HT1080 (cell line): ENCODE measurements at regions not wholly inside any gene's neighbourhood (a gene's known extent, or its start where the extent isn't known, plus 50 kb on each side); places are given as distances from the start of the nearest gene placed in this dataset.
A peak's percentile ranks its signal among the peaks of the same experiment; 100 is the strongest.
"Not testable (repeated sequence)": the region's sequence is repeated elsewhere in the genome, so short reads cannot be mapped to it uniquely, and the experiment has no call there.

ENCODE experiments used
- DNase-seq: peaks from one replicate; pipeline ENCODE4 v3.0.0-alpha.2; 2015; ENCODE audit warnings: low read depth

- DNase-seq: no peak
Measured at GRCh38 chr17:22484826-22485225, 792.5 kb downstream of the KCNJ18 start.

- DNase-seq: no peak
Measured at GRCh38 chr17:22490399-22490798, 798.1 kb downstream of the KCNJ18 start.

GRCh38 chr17:22492331-22492730 lies 800.0 kb downstream of the KCNJ18 start:
- DNase-seq: no peak

- no peak for DNase-seq
Measured at GRCh38 chr17:22496450-22496849, 804.1 kb downstream of the KCNJ18 start.

- DNase-seq: no peak
Measured at GRCh38 chr17:22503322-22503899, 811.1 kb downstream of the KCNJ18 start.

GRCh38 chr17:22505660-22506059 lies 813.3 kb downstream of the KCNJ18 start:
- no peak for DNase-seq

- DNase-seq: no peak
Measured at GRCh38 chr17:22506231-22506630, 813.9 kb downstream of the KCNJ18 start.

GRCh38 chr17:22506861-22507260 lies 814.5 kb downstream of the KCNJ18 start:
- no peak for DNase-seq

GRCh38 chr17:22507823-22508222 lies 815.5 kb downstream of the KCNJ18 start:
- peak; percentile 28 for DNase-seq

- DNase-seq: no peak
Measured at GRCh38 chr17:22510504-22510903, 818.2 kb downstream of the KCNJ18 start.

GRCh38 chr17:22511431-22511830 lies 819.1 kb downstream of the KCNJ18 start:
- DNase-seq: no peak

- DNase-seq: no peak
Measured at GRCh38 chr17:22512057-22512456, 819.7 kb downstream of the KCNJ18 start.

GRCh38 chr17:22512506-22512905 lies 820.2 kb downstream of the KCNJ18 start:
- no peak for DNase-seq

- DNase-seq: peak; percentile 17
Measured at GRCh38 chr17:22512997-22513538, 820.7 kb downstream of the KCNJ18 start.

- DNase-seq: no peak
Measured at GRCh38 chr17:22514315-22514714, 822.0 kb downstream of the KCNJ18 start.

- no peak for DNase-seq
Measured at GRCh38 chr17:22514767-22515320, 822.5 kb downstream of the KCNJ18 start.

- DNase-seq: no peak
Measured at GRCh38 chr17:22515599-22515998, 823.3 kb downstream of the KCNJ18 start.

GRCh38 chr17:22516861-22517636 lies 824.7 kb downstream of the KCNJ18 start:
- DNase-seq: no peak

- DNase-seq: no peak
Measured at GRCh38 chr17:22517716-22518115, 825.4 kb downstream of the KCNJ18 start.

- DNase-seq: no peak
Measured at GRCh38 chr17:22518185-22518584, 825.9 kb downstream of the KCNJ18 start.

- not testable (repeated sequence) for DNase-seq
Measured at GRCh38 chr17:22548873-22549272, 856.5 kb downstream of the KCNJ18 start.

GRCh38 chr17:22551695-22552415 lies 859.5 kb downstream of the KCNJ18 start:
- not testable (repeated sequence) for DNase-seq
